Mesodermal cell (in vitro differentiated cells): ENCODE measurements at regions not wholly inside any gene's neighbourhood (a gene's known extent, or its start where the extent isn't known, plus 50 kb on each side); places are given as distances from the start of the nearest gene placed in this dataset.
"Not testable (repeated sequence)": the region's sequence is repeated elsewhere in the genome, so short reads cannot be mapped to it uniquely, and the experiment has no call there.

Experiments used
- H3K27ac ChIP-seq: 2 replicates; pipeline ENCODE4 v1.7.0; 2013; ENCODE audit warnings: mild to moderate bottlenecking, low read depth, low read length, moderate library complexity; ENCODE audit not compliant: severe bottlenecking
- H3K36me3 ChIP-seq: 2 replicates; pipeline ENCODE4 v1.7.1; 2013; ENCODE audit warnings: mild to moderate bottlenecking, low read length, moderate library complexity; ENCODE audit not compliant: control insufficient read depth, insufficient read depth
- H3K4me1 ChIP-seq: one replicate; pipeline ENCODE4 v1.7.1; 2013; ENCODE audit warnings: mild to moderate bottlenecking, low read length; ENCODE audit not compliant: insufficient read depth, control insufficient read depth, poor library complexity, severe bottlenecking
- H3K4me3 ChIP-seq: 2 replicates; pipeline ENCODE4 v1.7.0; 2013; ENCODE audit warnings: low read length, control low read depth, mild to moderate bottlenecking; ENCODE audit not compliant: insufficient read depth, poor library complexity, severe bottlenecking; ENCODE audit errors: extremely low read depth
- H3K9me3 ChIP-seq: 2 replicates; pipeline ENCODE4 v1.7.1; 2013; ENCODE audit warnings: mild to moderate bottlenecking, low read length, moderate library complexity; ENCODE audit not compliant: control insufficient read depth
- WGBS, 2 experiments: methylation state at CpG; one replicate each; pipeline ENCODE4 v1.1.5; 2013; ENCODE audit warnings: missing lambda C conversion rate in 2 of 2; ENCODE audit not compliant: insufficient coverage in 2 of 2; 5-methylcytosine and 5-hydroxymethylcytosine counted together

- 100% methylated on average over 1 to 2 of the region's 4 CpGs for WGBS, 2 experiments
- H3K36me3 ChIP-seq: no peaks in the 10 kb centered on the region
- no peak overlapping the region for H3K27ac ChIP-seq
- H3K9me3 ChIP-seq: no peaks in the 10 kb centered on the region
- H3K4me1 ChIP-seq: peaks cover 7% of the 10 kb centered on the region
- no peak overlapping the region for H3K4me3 ChIP-seq
Measured at GRCh38 chr6:69581581-69581980, 215.2 kb downstream of the LMBRD1 start.

GRCh38 chr6:69580706-69581105, 216.1 kb downstream of the LMBRD1 start:
- Histone ChIP-seq H3K4me1 (peaks cover 7% of the 10 kb centered on the region), H3K4me3 (no peak overlapping the region), H3K27ac (no peak overlapping the region), H3K36me3 (no peaks in the 10 kb centered on the region), H3K9me3 (no peaks in the 10 kb centered on the region)

- 100% methylated on average over 1 of the region's 3 CpGs; no CpG with 5 or more reads in 1 of the 2 experiments for WGBS, 2 experiments
- no peaks in the 10 kb centered on the region for H3K9me3 ChIP-seq
- H3K36me3 ChIP-seq: no peaks in the 10 kb centered on the region
Measured at GRCh38 chr6:69578361-69578890, 218.4 kb downstream of the LMBRD1 start.

DNA sequence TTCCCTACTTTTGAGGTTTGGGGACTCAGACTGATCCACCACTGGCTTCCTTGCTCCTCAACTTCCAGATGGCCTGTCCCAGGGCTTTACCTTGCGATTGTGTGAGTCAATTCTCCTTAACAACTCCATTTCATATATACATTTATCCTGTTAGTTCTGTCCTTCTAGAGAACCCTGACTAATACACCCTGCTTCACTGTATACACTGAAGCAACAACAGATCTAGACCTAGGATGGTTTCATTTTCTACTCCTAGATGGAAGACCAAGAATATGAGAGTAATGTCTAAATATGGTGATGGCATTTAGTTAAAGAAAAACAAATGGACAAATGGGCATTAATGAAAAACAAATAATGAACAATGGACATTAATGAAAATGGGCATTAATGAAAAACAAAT, 225.6 kb downstream of the LMBRD1 start:
- Histone ChIP-seq H3K4me3 (no peak overlapping the region), H3K9me3 (no peaks in the 10 kb centered on the region), H3K36me3 (no peaks in the 10 kb centered on the region), H3K27ac (no peak overlapping the region), H3K4me1 (no peaks in the 10 kb centered on the region)
- WGBS, 2 experiments: 86 to 93% methylated on average over 1 of the region's 1 CpG

More at GRCh38 chr6:69578361-69578890, 218.4 kb downstream of the LMBRD1 start:
- H3K27ac ChIP-seq: no peak overlapping the region
- H3K4me1 ChIP-seq: no peaks in the 10 kb centered on the region
- no peak overlapping the region for H3K4me3 ChIP-seq

DNA sequence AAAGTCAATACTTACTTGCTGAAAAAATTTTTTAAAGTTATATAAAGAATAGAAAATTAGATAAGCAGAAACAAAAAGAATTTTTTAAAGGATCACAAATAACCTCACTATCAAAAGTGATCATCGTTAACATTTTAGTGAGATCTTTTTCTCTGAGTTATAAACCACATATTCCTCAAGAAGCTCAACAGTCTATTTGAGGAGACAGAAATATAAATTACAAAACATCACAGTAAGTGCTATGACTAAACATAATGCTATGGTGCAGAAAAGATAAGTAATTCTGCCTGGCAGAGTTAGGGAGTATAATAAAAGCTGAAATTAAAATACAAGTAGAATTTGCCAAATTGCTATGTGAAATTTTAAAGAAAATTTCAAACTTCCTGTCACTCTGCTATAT, 226.7 kb downstream of the LMBRD1 start:
- H3K4me1 ChIP-seq: no peaks in the 10 kb centered on the region
- no peak overlapping the region for H3K4me3 ChIP-seq
- no peaks in the 10 kb centered on the region for H3K9me3 ChIP-seq
- no peak overlapping the region for H3K27ac ChIP-seq
- H3K36me3 ChIP-seq: no peaks in the 10 kb centered on the region
- WGBS, 2 experiments: no CpG with 5 or more reads among the region's 1 CpG

GRCh38 chr6:69560597-69560996, 236.2 kb downstream of the LMBRD1 start:
- not testable (repeated sequence) for H3K36me3 ChIP-seq, H3K9me3 ChIP-seq, H3K27ac ChIP-seq, H3K4me1 ChIP-seq, H3K4me3 ChIP-seq
- 69 to 70% methylated on average over 5 of the region's 6 CpGs for WGBS, 2 experiments

DNA sequence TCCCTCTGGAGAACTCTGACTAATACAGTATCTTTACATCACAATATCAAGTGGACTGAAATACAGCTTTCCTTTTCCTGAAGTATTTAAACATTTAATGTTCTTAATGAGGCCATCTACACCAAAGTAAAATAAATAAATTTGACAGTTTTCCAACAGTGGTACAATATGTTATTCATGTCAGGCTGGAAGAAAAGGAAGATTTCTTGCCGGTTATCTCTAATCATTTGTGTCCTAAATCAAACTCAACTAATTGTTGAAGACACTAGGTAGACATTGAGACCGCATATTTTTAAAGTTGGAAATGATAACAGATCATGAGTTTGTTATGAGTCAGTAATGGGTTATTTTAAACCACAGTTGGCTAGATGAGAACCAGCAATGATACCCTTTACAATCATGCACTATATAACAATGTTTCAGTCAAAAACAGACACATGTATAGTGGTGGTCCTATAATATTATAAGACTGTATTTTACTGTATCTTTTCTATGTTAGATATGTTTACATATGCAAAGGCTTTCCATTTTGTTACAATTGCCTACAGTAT, 241.6 kb downstream of the LMBRD1 start:
- Histone ChIP-seq H3K36me3 (no peaks in the 10 kb centered on the region), H3K4me3 (no peak overlapping the region), H3K4me1 (no peaks in the 10 kb centered on the region), H3K9me3 (no peaks in the 10 kb centered on the region), H3K27ac (no peak overlapping the region)
- no CpG with 5 or more reads among the region's 2 CpGs for WGBS, 2 experiments

GRCh38 chr6:69542494-69542893, 254.3 kb downstream of the LMBRD1 start:
- 100% methylated on average over 1 of the region's 1 CpG; no CpG with 5 or more reads in 1 of the 2 experiments for WGBS, 2 experiments
- Histone ChIP-seq H3K4me3 (no peak overlapping the region), H3K36me3 (no peaks in the 10 kb centered on the region), H3K9me3 (no peaks in the 10 kb centered on the region), H3K4me1 (no peaks in the 10 kb centered on the region), H3K27ac (no peak overlapping the region)

DNA sequence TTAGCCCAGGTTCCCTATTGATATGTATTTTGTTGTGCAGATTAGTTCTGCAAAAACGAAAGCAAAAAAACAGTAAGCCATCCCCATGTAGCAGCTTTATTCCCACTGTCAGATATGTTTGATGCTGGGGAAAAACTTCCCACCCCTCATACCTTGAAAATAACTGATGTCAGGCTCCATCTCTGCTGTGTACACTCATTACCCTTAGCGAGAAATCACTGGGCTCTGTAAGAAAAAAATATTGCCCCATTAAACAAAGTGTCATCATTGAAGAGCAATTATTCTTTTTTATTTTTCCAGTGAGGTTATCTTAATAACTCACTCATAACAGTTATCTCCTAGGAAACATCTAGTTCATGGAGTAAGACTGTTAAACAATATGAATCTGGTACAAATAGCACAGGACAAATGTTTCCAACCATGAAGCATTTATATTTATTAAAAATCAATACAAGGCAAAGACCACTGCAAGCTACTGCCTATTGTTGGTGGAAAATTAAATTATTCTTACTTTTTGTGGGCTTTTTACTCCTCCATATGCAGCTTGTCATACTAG, 268.8 kb downstream of the LMBRD1 start:
- Histone ChIP-seq H3K4me1 (no peaks in the 10 kb centered on the region), H3K36me3 (no peaks in the 10 kb centered on the region), H3K9me3 (no peaks in the 10 kb centered on the region), H3K4me3 (no peak overlapping the region), H3K27ac (no peak overlapping the region)
- WGBS, 2 experiments: 83% methylated on average over 1 of the region's 2 CpGs; no CpG with 5 or more reads in 1 of the 2 experiments

GRCh38 chr6:69515480-69515879, 281.3 kb downstream of the LMBRD1 start:
- H3K27ac ChIP-seq, H3K36me3 ChIP-seq, H3K4me3 ChIP-seq, H3K4me1 ChIP-seq, H3K9me3 ChIP-seq: not testable (repeated sequence)
- no CpG with 5 or more reads among the region's 9 CpGs for WGBS, 2 experiments

DNA sequence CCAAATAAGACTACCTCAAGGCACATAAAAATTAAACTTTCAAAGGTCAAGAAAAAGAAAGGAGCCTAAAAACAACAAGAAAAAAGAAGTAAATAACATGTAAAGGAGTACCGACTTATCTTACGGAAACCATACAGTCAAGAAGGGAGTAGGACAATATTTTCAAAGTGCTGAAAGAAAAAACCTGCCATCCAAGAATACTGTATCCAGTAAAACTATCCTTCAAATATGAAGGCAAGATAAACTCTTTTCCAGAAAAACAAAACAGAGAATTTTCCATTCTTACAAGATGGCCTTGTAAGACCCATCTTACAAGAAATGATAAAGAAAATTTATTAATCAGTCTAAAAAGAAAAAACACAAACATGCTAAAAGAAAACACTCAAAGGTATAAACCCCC, 302.2 kb downstream of the LMBRD1 start:
- Histone ChIP-seq H3K36me3 (no peaks in the 10 kb centered on the region), H3K9me3 (no peaks in the 10 kb centered on the region), H3K27ac (no peak overlapping the region), H3K4me3 (no peak overlapping the region), H3K4me1 (no peaks in the 10 kb centered on the region)
- no CpG with 5 or more reads among the region's 2 CpGs for WGBS, 2 experiments
